Chondrocyte (in vitro differentiated cells): ENCODE measurements at regions not wholly inside any gene's neighbourhood (a gene's known extent, or its start where the extent isn't known, plus 50 kb on each side); places are given as distances from the start of the nearest gene placed in this dataset.

ENCODE experiments used
- DNase-seq: peaks from one replicate; pipeline ENCODE4 v3.0.0; 2021; ENCODE audit warnings: mixed read lengths, low spot score
- H3K27ac Mint-ChIP-seq: one replicate; pipeline ENCODE4 v1.8.0; 2021; ENCODE audit warnings: mild to moderate bottlenecking, moderate library complexity, mixed read lengths; ENCODE audit not compliant: unreplicated experiment
- H3K27me3 Mint-ChIP-seq: 2 replicates; pipeline ENCODE4 v1.8.0; 2021; ENCODE audit warnings: low read depth, mixed read lengths
- H3K36me3 Mint-ChIP-seq: 2 replicates; pipeline ENCODE4 v1.8.0; 2021; ENCODE audit warnings: low read depth, mixed read lengths
- H3K4me1 Mint-ChIP-seq: 2 replicates; pipeline ENCODE4 v1.8.0; 2021; ENCODE audit warnings: low read depth, mild to moderate bottlenecking, mixed read lengths
- H3K4me3 Mint-ChIP-seq: one replicate; pipeline ENCODE4 v1.8.0; 2021; ENCODE audit warnings: mild to moderate bottlenecking, moderate library complexity, mixed read lengths; ENCODE audit not compliant: unreplicated experiment
- H3K9me3 Mint-ChIP-seq: 2 replicates; pipeline ENCODE4 v1.8.0; 2021; ENCODE audit warnings: low read depth, mixed read lengths
- CTCF ChIP-seq: fragments of 200-600 bp; sonication (generic); IDR thresholded peaks from 2 replicates; pipeline ENCODE4 v1.5.0; 2021; ENCODE audit warnings: antibody characterized with exemption, mild to moderate bottlenecking, moderate library complexity

- Mint-ChIP-seq H3K27ac (no peak overlapping the region), H3K27me3 (no peaks in the 10 kb centered on the region)
- DNase-seq, result no peak
Observed at GRCh38 chr3:144683065-144683464, 711.4 kb downstream of the DIPK2A start.

GRCh38 chr3:144687862-144688261 lies 716.2 kb downstream of the DIPK2A start:
- H3K27ac Mint-ChIP-seq, result no peak overlapping the region
- no peak overlapping the region for H3K4me3 Mint-ChIP-seq
- H3K36me3 Mint-ChIP-seq, result peaks cover 3% of the 10 kb centered on the region
- TF ChIP-seq CTCF, result no peak
- DNase-seq, result no peak
- no peaks in the 10 kb centered on the region for H3K27me3 Mint-ChIP-seq
- no peaks in the 10 kb centered on the region for H3K4me1 Mint-ChIP-seq
- peaks cover 14% of the 10 kb centered on the region for H3K9me3 Mint-ChIP-seq

More at GRCh38 chr3:144683065-144683464, 711.4 kb downstream of the DIPK2A start:
- Mint-ChIP-seq H3K36me3 (peaks cover 1% of the 10 kb centered on the region), H3K4me1 (no peaks in the 10 kb centered on the region), H3K4me3 (no peak overlapping the region), H3K9me3 (peaks cover 6% of the 10 kb centered on the region)
- TF ChIP-seq CTCF, result no peak

- Mint-ChIP-seq H3K36me3 (peaks cover 3% of the 10 kb centered on the region), H3K4me3 (no peak overlapping the region), H3K9me3 (peaks cover 13% of the 10 kb centered on the region), H3K27ac (no peak overlapping the region), H3K27me3 (peaks cover 3% of the 10 kb centered on the region), H3K4me1 (no peaks in the 10 kb centered on the region)
- no peak for DNase-seq
- TF ChIP-seq CTCF, result no peak
Observed at GRCh38 chr3:144692488-144692887, 720.9 kb downstream of the DIPK2A start.

- H3K4me1 Mint-ChIP-seq, result no peaks in the 10 kb centered on the region
- H3K9me3 Mint-ChIP-seq, result peaks cover 11% of the 10 kb centered on the region
- no peak for TF ChIP-seq CTCF
- no peaks in the 10 kb centered on the region for H3K36me3 Mint-ChIP-seq
- H3K27me3 Mint-ChIP-seq, result peaks cover 2% of the 10 kb centered on the region
- DNase-seq, result no peak
- no peak overlapping the region for H3K27ac Mint-ChIP-seq
- no peak overlapping the region for H3K4me3 Mint-ChIP-seq
Observed at GRCh38 chr3:144708437-144708836, 736.8 kb downstream of the DIPK2A start.

GRCh38 chr3:144737281-144737680 lies 765.7 kb downstream of the DIPK2A start:
- Mint-ChIP-seq H3K27me3 (no peaks in the 10 kb centered on the region), H3K9me3 (no peaks in the 10 kb centered on the region), H3K4me1 (no peaks in the 10 kb centered on the region), H3K4me3 (no peak overlapping the region), H3K27ac (no peak overlapping the region), H3K36me3 (no peaks in the 10 kb centered on the region)
- DNase-seq, result no peak
- no peak for TF ChIP-seq CTCF
